ENCODE measurements at regions not wholly inside any gene's neighbourhood (a gene's known extent, or its start where the extent isn't known, plus 50 kb on each side); places are given as distances from the start of the nearest gene placed in this dataset.
"Not testable (repeated sequence)": the region's sequence is repeated elsewhere in the genome, so short reads cannot be mapped to it uniquely, and the experiment has no call there.

GRCh38 chr2:201568217-201568820 lies 75.0 kb downstream of the TMEM237 start:
- H3K9me3 ChIP-seq (replicated peaks), result no peaks in the 10 kb centered on the region
- DNase-seq, result peak in 1 of 2 experiments; percentile 21
- H3K4me1 ChIP-seq, result no peaks in the 10 kb centered on the region
- no peaks in the 10 kb centered on the region for H3K36me3 ChIP-seq
- no peaks in the 10 kb centered on the region for H3K27me3 ChIP-seq
- H3K4me3 ChIP-seq, result no peak overlapping the region
- H3K27ac ChIP-seq, result no peak overlapping the region

DNA sequence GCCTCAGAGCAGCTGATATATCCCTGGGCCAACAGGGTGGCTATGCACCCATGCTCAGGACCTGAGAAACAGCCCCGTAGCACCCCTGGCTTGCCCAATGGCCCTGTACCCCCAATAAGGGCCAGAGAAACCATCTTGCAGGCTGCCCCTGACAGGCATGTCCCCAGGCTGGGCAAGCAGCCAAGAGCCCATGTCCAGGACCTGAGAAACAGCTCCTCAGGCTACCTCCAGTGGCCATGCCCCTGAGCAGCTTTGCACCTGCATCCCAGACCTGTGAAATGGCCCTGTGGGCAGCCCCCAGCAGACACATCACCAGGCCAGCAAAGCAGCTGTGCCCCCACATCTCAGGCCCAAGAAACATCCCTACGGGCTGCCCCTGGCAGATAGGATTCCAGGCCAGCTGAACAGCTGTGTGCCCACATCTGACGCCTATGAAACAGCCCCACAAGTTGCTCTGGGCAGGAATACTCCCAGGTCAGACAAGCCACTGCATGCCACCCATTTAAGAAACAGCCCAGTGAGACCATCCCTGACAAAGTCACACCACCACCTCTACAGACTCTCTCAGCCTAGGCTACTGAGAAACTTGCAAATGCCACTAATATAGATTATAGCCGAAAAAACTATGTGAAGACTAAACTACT lies 84.1 kb downstream of the TMEM237 start:
- DNase-seq, result peak; percentile 10 to 37
- H3K4me1 ChIP-seq, result 0 out of 2 replicates have a peak, but pooled peaks cover 2% of the 10 kb centered on the region
- H3K4me3 ChIP-seq, result no peak overlapping the region
- peaks cover 1% of the 10 kb centered on the region; the same call in 1 of the 2 replicates for H3K27me3 ChIP-seq
- H3K27ac ChIP-seq, result no peak overlapping the region
- H3K36me3 ChIP-seq, result no peaks in the 10 kb centered on the region
- no peaks in the 10 kb centered on the region for H3K9me3 ChIP-seq (replicated peaks)

GRCh38 chr2:201558665-201559064 lies 84.6 kb downstream of the TMEM237 start:
- Histone ChIP-seq H3K9me3 (replicated peaks) (no peaks in the 10 kb centered on the region), H3K27ac (no peak overlapping the region), H3K27me3 (peaks cover 3% of the 10 kb centered on the region; the same call in 1 of the 2 replicates), H3K4me3 (no peak overlapping the region), H3K36me3 (no peaks in the 10 kb centered on the region), H3K4me1 (0 out of 2 replicates have a peak, but pooled peaks cover 2% of the 10 kb centered on the region)
- no peak for DNase-seq

DNA sequence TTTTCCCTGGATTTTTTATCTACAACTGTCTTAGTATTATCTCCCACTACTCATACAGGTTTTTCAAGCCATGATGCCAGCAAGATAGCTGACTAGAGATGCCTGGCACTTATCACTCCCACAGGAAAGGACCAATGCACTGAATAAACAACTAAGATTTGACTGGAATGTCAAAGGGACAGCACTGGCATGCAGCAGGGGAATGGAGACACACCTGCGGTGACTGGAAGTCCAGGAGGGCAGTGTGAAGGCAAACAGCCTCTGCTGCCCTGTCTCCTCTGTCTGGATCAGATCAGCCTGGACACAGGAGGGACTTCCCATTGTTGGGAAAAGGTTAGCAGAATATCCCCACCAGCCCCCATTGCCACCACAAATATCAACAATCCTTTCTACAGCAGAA lies 85.1 kb downstream of the TMEM237 start:
- H3K9me3 ChIP-seq (replicated peaks), result no peaks in the 10 kb centered on the region
- H3K27ac ChIP-seq, result no peak overlapping the region
- H3K4me1 ChIP-seq, result 0 out of 2 replicates have a peak, but pooled peaks cover 2% of the 10 kb centered on the region
- DNase-seq, result no peak
- H3K4me3 ChIP-seq, result no peak overlapping the region
- H3K36me3 ChIP-seq, result no peaks in the 10 kb centered on the region
- peaks cover 3% of the 10 kb centered on the region; the same call in 1 of the 2 replicates for H3K27me3 ChIP-seq

DNA sequence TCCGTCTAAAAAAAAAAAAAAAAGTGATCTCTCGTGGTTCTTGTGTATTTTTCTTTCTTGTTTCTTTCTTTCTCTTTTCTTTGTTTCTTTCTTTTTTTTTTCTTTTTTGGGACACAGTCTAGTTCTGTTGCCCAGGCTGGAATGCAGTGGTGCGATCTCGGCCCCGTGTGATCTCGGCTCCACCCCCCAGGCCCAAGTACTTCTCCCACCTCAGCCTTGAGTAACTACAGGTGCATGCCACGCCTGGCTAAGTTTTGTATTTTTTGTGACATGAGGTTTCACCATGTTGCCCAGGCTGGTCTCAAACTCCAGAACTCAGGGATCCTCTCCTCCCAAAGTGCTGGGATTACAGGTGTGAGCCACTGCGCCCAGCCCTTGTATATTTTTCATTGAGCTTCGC lies 91.4 kb downstream of the TMEM237 start:
- DNase-seq, result no peak
- no peak overlapping the region for H3K4me3 ChIP-seq
- peaks cover 3% of the 10 kb centered on the region; the same call in 1 of the 2 replicates for H3K27me3 ChIP-seq
- H3K36me3 ChIP-seq, result no peaks in the 10 kb centered on the region
- H3K4me1 ChIP-seq, result no peaks in the 10 kb centered on the region; the same call in 1 of the 2 replicates
- H3K27ac ChIP-seq, result no peak overlapping the region
- no peaks in the 10 kb centered on the region for H3K9me3 ChIP-seq (replicated peaks)

DNA sequence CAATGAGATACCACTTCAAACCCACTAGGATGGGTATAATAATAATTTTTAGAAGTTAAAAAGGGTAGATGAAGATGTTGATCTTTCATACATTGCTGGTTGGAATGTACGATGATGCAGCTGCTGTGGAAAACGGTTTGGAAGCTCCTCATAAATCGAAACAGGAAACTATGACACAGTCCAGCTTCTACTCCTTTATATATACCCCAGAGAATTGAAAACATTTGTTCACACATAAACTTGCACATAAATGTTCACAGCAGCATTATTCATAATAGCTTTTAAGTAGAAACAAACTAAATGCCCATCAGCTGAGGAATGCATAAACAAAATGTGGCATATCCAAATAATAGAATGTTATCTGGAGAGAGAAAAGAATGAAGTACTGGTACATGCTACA lies 95.0 kb downstream of the STRADB start:
- Histone ChIP-seq H3K27ac (no peak overlapping the region), H3K4me1 (no peaks in the 10 kb centered on the region; the same call in 1 of the 2 replicates), H3K36me3 (no peaks in the 10 kb centered on the region), H3K9me3 (replicated peaks) (no peaks in the 10 kb centered on the region), H3K27me3 (no peaks in the 10 kb centered on the region), H3K4me3 (no peak overlapping the region)
- DNase-seq, result peak in 1 of 2 experiments; percentile 11

DNA sequence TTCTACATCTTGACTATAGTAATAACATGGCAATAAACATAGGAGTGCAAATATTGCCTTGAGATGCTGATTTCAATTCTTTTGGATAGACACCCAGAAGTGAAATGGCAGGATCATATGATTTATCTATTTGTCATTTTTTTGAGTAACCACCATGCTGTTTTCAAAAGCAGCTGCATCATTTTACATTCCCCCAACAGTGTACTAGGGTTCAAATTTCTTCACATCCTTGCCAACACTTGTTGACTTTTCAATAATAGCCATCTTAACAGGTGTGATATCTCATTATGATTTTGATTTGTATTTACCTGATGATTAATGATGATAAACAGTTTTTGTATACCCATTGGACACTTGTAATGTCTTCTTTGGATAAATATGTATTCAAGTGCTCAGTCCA lies 90.8 kb downstream of the STRADB start:
- no peaks in the 10 kb centered on the region; the same call in 1 of the 2 replicates for H3K4me1 ChIP-seq
- no peaks in the 10 kb centered on the region for H3K9me3 ChIP-seq (replicated peaks)
- DNase-seq, result no peak
- no peak overlapping the region for H3K27ac ChIP-seq
- no peaks in the 10 kb centered on the region for H3K27me3 ChIP-seq
- no peaks in the 10 kb centered on the region for H3K36me3 ChIP-seq
- no peak overlapping the region for H3K4me3 ChIP-seq

DNA sequence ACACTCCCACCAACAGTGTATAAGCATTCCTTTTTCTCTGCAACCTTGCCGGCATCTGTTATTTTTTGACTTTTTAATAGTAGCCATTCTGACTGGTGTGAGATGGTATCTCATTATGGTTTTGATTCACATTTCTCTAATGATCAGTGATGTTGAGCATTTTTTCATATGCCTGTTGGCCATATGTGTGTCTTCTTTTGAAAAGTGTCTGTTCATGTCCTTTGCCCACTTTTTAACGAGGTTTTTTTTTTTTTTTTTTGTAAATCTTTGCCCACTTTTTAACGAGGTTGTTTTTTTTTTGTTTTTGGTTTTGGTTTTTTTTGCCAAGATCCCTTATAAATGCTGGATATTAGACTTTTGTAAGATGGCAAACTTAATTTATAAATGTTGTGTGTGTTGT lies 87.7 kb downstream of the STRADB start:
- not testable (repeated sequence) for H3K9me3 ChIP-seq (replicated peaks); DNase-seq; H3K36me3 ChIP-seq; H3K27me3 ChIP-seq; H3K4me1 ChIP-seq; H3K27ac ChIP-seq; H3K4me3 ChIP-seq

GRCh38 chr2:201538025-201538424 lies 86.5 kb downstream of the STRADB start:
- Histone ChIP-seq H3K27ac (no peak overlapping the region), H3K36me3 (no peaks in the 10 kb centered on the region), H3K4me3 (no peak overlapping the region), H3K9me3 (replicated peaks) (no peaks in the 10 kb centered on the region), H3K4me1 (no peaks in the 10 kb centered on the region), H3K27me3 (no peaks in the 10 kb centered on the region)
- DNase-seq, result no peak

DNA sequence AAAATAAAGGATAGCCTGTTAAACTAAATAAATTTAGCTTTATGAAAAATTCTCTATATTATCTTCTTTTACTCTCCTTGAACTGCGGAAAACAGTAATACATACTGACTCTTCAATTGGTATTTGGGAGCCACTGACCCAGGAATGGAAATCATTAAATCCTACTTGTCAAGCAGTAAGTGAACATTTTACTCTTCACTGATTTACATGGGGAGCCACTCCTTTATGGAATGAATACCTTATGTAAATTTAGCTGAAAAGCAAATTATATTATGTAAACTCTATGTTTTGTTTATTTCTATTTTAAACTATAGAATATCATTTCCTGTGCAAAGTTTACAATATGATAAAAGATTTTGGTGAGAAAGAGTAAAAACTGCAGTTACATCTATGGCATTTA lies 85.2 kb downstream of the STRADB start:
- Histone ChIP-seq H3K27me3 (no peaks in the 10 kb centered on the region), H3K4me3 (no peak overlapping the region), H3K4me1 (no peaks in the 10 kb centered on the region), H3K27ac (no peak overlapping the region), H3K9me3 (replicated peaks) (no peaks in the 10 kb centered on the region), H3K36me3 (no peaks in the 10 kb centered on the region)
- DNase-seq, result no peak

DNA sequence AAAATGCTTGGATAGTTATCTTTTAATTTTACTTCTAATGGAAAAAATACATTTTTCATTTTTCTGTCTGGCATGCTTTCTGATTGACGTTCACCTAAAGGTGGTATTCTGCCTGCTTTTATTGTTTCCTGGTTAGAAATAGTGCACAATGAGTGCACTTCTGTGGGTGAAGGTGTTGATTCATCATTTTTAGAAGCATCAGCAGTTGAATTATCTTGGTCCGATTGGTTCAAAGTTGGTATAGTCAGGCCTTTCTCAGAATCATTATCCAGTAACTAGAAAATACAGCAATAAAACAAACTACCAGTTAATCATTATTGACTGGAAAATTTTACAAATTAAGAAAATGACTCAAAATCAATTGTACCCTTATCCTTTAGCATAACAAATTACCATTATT lies 84.5 kb downstream of the STRADB start:
- H3K27me3 ChIP-seq, result no peaks in the 10 kb centered on the region
- H3K27ac ChIP-seq, result no peak overlapping the region
- no peaks in the 10 kb centered on the region for H3K9me3 ChIP-seq (replicated peaks)
- H3K4me3 ChIP-seq, result no peak overlapping the region
- no peaks in the 10 kb centered on the region for H3K36me3 ChIP-seq
- no peak for DNase-seq
- H3K4me1 ChIP-seq, result no peaks in the 10 kb centered on the region

DNA sequence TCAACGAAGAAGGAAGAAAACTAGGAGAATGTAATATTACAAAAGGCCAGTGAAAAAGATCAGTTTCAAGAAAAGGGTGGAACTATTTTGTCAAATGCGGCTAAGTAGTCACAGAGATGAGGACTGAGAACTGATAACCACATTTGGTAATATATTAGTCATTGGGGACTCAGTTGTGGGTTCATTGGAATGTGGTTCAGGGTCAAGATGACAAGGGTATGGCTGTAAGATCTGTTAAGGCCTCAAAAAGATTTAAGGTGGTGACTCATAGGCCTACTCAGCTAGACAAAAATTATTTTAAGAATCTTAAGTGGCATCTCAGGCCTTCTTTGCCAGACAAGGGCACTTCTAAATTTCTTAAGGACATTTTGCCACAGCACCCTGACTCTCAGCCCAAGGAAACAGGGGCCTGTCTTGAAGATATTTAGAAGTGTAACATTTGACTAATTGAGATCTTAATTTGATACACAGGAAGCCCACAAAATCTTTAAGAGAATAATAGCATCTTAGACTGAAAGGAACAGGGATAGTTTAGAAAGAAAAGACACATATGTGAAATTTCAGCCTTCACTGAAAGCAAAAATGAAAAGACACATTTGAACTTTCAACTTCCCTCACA lies 81.3 kb downstream of the STRADB start:
- H3K27me3 ChIP-seq, result no peaks in the 10 kb centered on the region
- no peak overlapping the region for H3K4me3 ChIP-seq
- DNase-seq, result peak in 1 of 2 experiments; percentile 16
- H3K4me1 ChIP-seq, result no peaks in the 10 kb centered on the region
- no peak overlapping the region for H3K27ac ChIP-seq
- no peaks in the 10 kb centered on the region for H3K36me3 ChIP-seq
- no peaks in the 10 kb centered on the region for H3K9me3 ChIP-seq (replicated peaks)
